ENCODE measurements at regions not wholly inside any gene's neighbourhood (a gene's known extent, or its start where the extent isn't known, plus 50 kb on each side); places are given as distances from the start of the nearest gene placed in this dataset.

GRCh38 chr11:44475114-44475686 is 90.3 kb upstream of the CD82 start:
- TF ChIP-seq, protein P1, sequence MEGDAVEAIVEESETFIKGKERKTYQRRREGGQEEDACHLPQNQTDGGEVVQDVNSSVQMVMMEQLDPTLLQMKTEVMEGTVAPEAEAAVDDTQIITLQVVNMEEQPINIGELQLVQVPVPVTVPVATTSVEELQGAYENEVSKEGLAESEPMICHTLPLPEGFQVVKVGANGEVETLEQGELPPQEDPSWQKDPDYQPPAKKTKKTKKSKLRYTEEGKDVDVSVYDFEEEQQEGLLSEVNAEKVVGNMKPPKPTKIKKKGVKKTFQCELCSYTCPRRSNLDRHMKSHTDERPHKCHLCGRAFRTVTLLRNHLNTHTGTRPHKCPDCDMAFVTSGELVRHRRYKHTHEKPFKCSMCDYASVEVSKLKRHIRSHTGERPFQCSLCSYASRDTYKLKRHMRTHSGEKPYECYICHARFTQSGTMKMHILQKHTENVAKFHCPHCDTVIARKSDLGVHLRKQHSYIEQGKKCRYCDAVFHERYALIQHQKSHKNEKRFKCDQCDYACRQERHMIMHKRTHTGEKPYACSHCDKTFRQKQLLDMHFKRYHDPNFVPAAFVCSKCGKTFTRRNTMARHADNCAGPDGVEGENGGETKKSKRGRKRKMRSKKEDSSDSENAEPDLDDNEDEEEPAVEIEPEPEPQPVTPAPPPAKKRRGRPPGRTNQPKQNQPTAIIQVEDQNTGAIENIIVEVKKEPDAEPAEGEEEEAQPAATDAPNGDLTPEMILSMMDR (IDR thresholded peaks at IDR 0.05; ENCODE audit: low read depth, low read length, poor library complexity, severe bottlenecking): no peak
- no peak for TF ChIP-seq EZH2phosphoT487 (IDR thresholded peaks at IDR 0.05; ENCODE audit: borderline replicate concordance, low read length)
